IPS-18a (cell line): ENCODE measurements at regions not wholly inside any gene's neighbourhood (a gene's known extent, or its start where the extent isn't known, plus 50 kb on each side); places are given as distances from the start of the nearest gene placed in this dataset.

ENCODE experiments used
- H3K27ac ChIP-seq: one replicate; pipeline ENCODE4 v1.5.1; 2013; ENCODE audit warnings: low read length
- H3K27me3 ChIP-seq: one replicate; pipeline ENCODE4 v1.6.1; 2013; ENCODE audit warnings: mild to moderate bottlenecking, low read length; ENCODE audit not compliant: control insufficient read depth, insufficient read depth
- H3K36me3 ChIP-seq: one replicate; pipeline ENCODE4 v1.6.1; 2013; ENCODE audit warnings: low read depth, low read length; ENCODE audit not compliant: control insufficient read depth
- H3K4me1 ChIP-seq: one replicate; pipeline ENCODE4 v1.6.1; 2013; ENCODE audit warnings: low read depth, low read length; ENCODE audit not compliant: control insufficient read depth
- H3K4me3 ChIP-seq: one replicate; pipeline ENCODE4 v1.5.1; 2013; ENCODE audit warnings: low read length
- H3K9ac ChIP-seq: one replicate; pipeline ENCODE4 v1.6.1; 2013; ENCODE audit warnings: mild to moderate bottlenecking, low read length, moderate library complexity
- H3K9me3 ChIP-seq: one replicate; pipeline ENCODE4 v1.6.1; 2013; ENCODE audit warnings: low read depth, low read length; ENCODE audit not compliant: control insufficient read depth

DNA sequence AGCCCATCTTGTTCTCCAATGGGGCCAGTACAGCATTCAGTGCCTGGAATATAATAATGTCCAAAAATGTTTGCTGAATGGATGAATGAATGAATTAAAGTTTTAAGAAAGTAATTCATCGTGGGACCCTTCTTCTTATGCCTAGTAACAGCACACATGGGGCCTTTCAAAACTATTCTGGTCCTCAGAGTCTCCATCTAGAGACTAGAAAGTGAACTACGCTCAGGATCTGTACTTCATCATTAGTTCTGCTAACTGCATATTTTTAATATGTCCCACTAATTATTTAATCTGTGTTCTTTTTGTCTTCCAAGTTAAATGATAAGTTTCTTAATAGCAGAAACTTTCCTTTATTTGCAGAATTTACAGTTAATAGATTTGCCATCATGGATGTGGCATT lies 172.5 kb downstream of the SMAD2 start:
- no peaks in the 10 kb centered on the region for H3K27me3 ChIP-seq
- H3K9ac ChIP-seq: no peak overlapping the region
- no peak overlapping the region for H3K4me3 ChIP-seq
- H3K36me3 ChIP-seq: no peaks in the 10 kb centered on the region
- no peaks in the 10 kb centered on the region for H3K9me3 ChIP-seq
- no peaks in the 10 kb centered on the region for H3K4me1 ChIP-seq
- no peak overlapping the region for H3K27ac ChIP-seq

DNA sequence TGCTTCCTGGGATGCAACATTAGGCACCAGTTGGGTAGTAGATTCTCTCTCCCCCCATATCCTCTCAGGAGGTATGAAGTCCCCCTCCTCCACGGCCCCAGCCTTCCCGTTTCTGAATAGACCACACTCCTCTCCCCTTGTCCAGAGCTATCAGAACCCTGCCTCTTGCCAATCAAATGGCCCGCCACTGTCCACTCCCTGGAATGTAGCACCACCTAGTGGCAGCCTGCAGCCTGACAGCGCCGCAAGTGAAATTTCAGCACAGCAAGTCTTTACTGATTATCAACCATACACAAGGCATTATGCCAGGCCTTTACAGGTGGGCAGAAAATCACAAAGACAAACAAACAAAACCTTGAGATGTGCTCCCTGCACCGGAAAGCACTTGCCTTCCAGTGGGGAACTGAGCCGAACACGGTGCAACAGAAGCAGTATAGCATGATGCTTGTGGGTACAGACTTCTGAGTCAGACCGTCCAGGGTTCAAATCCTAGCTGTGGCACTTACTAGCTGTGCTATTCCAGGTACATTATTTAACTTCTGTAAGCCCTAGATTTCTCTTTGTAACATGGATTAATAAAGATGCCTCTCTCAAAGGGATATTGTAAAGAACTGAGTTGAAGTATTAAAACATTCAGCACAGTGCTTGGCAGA lies 174.0 kb downstream of the SMAD2 start:
- Histone ChIP-seq H3K9me3 (no peaks in the 10 kb centered on the region), H3K4me1 (no peaks in the 10 kb centered on the region), H3K4me3 (no peak overlapping the region), H3K9ac (no peak overlapping the region), H3K36me3 (no peaks in the 10 kb centered on the region), H3K27me3 (no peaks in the 10 kb centered on the region), H3K27ac (no peak overlapping the region)

DNA sequence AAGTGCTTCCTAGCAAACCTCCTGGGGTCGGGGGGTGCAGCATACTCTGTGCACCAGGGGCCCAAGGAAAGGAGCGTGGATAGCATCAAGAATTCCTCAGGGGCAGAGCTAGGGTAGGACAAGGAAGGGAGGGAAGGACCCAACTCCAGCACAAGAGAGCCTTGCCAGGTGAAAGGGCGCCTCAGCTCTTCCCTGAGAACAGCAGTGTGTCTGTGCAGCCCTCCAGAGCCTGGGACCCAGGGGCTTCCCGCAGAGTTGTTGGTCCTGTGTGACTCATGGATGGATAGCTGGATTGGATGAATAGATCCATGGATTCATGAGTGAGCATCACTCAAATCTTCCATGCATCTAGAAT lies 175.4 kb downstream of the SMAD2 start:
- H3K4me3 ChIP-seq: no peak overlapping the region
- H3K4me1 ChIP-seq: no peaks in the 10 kb centered on the region
- no peak overlapping the region for H3K27ac ChIP-seq
- H3K9me3 ChIP-seq: no peaks in the 10 kb centered on the region
- no peaks in the 10 kb centered on the region for H3K27me3 ChIP-seq
- H3K9ac ChIP-seq: no peak overlapping the region
- no peaks in the 10 kb centered on the region for H3K36me3 ChIP-seq

DNA sequence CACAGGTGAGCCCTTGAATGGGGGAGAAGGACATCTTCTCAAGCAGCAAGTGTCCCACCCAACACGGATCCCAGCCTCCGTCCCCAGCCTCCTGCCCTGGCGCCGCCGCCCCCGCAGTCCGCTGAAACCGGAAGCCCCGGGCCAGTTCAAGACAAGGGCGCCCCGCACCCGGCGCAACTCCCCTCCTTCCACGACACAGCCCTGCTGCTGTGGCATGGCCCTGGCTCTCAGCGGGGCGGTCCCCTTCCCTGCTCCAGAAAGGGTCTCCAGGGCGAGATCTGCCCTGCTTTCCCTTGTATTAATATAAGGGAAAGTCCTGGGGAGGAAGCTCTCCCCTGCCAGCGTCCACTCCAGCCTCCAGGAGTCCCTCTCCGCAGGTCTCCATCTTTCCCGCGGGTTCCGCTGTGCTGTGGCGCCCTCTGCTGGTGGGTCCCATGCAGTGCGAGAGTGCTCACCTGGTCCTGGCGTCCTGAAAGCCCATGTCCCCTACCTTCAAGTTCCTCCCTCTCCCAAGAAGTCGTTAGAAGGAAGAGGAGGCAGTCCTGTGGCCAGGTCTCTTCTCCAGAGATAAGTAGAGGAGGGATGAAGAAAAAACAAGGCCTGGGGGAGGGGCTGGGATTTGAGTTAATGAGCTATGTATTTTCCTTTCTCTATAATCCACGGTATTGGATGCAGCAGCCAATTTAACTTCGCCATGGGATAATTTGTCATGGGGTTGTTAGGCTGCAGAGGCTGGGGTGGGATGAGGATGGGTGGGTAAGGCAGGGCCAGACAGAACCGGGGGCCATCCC lies 176.0 kb downstream of the SMAD2 start:
- no peaks in the 10 kb centered on the region for H3K27me3 ChIP-seq
- H3K4me3 ChIP-seq: no peak overlapping the region
- H3K27ac ChIP-seq: no peak overlapping the region
- no peaks in the 10 kb centered on the region for H3K4me1 ChIP-seq
- no peaks in the 10 kb centered on the region for H3K9me3 ChIP-seq
- no peaks in the 10 kb centered on the region for H3K36me3 ChIP-seq
- no peak overlapping the region for H3K9ac ChIP-seq

DNA sequence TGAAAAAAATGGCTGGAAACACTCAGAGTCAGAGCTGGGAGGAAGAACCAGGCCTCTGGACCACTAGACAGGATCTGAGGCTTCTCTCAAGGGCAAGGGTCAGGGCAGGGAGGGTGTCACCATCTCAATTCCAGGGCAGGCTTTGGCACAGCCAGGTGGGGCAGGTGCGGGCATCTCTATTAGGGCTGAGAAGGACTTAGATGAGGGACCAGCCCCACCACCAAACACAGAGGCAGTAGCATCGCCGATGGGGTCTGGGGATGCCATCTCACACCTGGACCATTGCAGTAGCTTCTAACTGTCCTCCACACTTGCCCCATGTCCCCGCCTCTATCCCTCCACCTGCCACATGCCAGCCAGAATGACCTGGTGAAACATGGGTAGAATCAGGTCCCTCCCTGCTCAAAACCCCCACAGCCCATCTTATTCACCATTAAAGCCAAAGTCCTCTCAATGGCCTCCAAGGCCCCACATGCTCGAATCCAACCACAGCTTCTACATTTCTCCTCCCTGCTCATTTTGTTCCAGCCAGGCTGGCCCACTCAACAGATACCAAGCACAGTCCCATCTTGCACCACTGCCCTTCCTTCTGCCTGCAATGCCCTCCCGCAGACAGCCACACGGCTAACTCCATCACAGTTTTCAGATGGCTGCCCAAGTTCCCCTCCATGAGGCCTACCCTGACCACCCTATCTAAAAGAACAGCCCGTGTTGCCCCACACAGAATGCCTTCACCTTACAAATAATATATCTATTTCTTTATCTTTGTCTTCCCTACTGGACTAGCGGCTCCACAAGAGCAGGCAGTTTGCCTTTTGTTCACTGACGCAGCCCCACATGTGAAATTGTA lies 177.4 kb downstream of the SMAD2 start:
- Histone ChIP-seq H3K9me3 (no peaks in the 10 kb centered on the region), H3K4me3 (no peak overlapping the region), H3K27me3 (peaks cover 10% of the 10 kb centered on the region), H3K9ac (no peak overlapping the region), H3K36me3 (no peaks in the 10 kb centered on the region), H3K27ac (no peak overlapping the region), H3K4me1 (peaks cover 4% of the 10 kb centered on the region)

DNA sequence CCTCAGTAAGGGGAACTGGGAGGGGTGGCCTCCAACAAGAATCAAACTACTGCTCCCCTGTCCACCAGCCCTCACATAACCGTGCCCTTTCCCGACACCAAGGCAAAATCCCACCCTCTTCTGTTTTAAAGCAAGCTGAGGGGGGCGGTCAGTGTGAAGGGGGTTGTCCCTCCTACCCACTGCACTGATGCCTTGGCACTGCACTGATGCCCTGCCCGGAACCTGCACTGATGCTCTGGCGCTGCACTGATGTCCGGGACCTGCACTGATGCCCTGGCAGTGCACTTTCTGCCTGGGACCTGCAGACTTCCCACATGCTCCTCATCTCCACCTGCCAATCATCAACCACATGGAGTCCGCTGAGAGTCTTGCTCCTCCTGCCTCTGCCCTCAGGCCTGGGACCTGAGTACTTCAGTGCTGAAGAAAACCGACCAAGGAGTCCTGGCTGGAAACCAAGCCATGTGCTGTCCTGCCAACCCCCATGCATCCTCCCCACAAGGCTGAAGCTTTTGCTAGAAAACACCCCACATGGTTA lies 179.5 kb downstream of the SMAD2 start:
- peaks cover 4% of the 10 kb centered on the region for H3K4me1 ChIP-seq
- H3K9me3 ChIP-seq: no peaks in the 10 kb centered on the region
- no peak overlapping the region for H3K9ac ChIP-seq
- no peak overlapping the region for H3K4me3 ChIP-seq
- H3K27ac ChIP-seq: no peak overlapping the region
- H3K27me3 ChIP-seq: peaks cover 10% of the 10 kb centered on the region
- H3K36me3 ChIP-seq: no peaks in the 10 kb centered on the region

DNA sequence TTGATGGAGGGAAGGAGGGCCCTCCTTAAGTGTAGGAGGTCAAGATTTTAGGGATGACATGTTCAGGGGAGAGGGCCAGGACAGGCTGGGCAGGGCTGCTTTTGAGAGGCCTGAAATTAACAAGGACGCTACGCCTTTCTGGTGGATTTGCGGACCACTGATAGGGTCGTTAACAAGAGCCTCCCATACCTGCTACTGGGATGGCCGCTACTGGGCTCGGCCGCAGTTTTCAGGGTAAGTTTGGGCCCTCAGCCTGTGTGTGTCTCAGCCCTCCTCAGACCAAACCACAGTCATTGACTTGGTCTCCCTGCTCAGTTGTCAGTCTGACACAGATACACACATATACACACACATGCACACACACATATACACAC lies 180.9 kb downstream of the SMAD2 start:
- Histone ChIP-seq H3K27ac (no peak overlapping the region), H3K4me3 (no peak overlapping the region), H3K36me3 (no peaks in the 10 kb centered on the region), H3K4me1 (peaks cover 4% of the 10 kb centered on the region), H3K27me3 (peaks cover 10% of the 10 kb centered on the region), H3K9ac (no peak overlapping the region), H3K9me3 (no peaks in the 10 kb centered on the region)

DNA sequence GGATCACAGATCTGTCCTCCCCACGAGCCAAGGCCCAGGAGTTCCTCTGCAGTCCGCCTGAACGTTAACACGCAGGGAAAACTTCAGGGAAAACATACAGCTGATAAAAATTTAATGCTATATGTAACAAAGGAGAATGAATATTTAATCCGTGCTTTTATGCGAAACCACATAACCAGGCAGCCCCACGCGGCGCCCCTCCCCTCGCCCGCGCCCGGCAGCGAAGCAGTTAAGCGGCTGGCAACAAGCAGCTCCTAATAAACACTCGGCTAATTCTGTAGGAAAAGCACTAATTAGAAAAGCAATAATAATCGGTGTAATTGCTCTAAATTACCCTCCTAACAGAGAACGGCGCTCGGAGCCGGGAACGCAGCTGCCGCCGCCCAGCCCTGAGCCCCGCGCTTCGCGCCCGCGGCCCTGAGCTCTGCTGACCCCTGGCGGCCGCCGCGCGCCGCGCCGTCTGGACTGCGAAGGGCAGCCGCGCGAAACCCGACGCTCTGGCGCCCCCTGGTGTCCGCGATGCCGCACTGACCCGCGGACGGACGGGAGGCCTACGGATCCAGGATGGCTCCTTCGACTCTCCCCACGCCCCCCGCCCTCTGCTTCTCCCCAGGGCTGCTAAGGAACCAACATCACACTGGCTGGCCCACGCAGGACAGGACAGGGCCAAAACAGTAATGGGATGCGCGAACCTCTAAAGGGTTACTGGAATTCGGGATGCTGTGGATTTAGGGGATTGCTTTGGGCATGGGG lies 181.4 kb downstream of the SMAD2 start:
- no peak overlapping the region for H3K9ac ChIP-seq
- no peak overlapping the region for H3K27ac ChIP-seq
- peaks cover 4% of the 10 kb centered on the region for H3K4me1 ChIP-seq
- no peaks in the 10 kb centered on the region for H3K9me3 ChIP-seq
- peak overlapping the region; percentile 59 for H3K4me3 ChIP-seq
- peaks cover 10% of the 10 kb centered on the region for H3K27me3 ChIP-seq
- no peaks in the 10 kb centered on the region for H3K36me3 ChIP-seq

DNA sequence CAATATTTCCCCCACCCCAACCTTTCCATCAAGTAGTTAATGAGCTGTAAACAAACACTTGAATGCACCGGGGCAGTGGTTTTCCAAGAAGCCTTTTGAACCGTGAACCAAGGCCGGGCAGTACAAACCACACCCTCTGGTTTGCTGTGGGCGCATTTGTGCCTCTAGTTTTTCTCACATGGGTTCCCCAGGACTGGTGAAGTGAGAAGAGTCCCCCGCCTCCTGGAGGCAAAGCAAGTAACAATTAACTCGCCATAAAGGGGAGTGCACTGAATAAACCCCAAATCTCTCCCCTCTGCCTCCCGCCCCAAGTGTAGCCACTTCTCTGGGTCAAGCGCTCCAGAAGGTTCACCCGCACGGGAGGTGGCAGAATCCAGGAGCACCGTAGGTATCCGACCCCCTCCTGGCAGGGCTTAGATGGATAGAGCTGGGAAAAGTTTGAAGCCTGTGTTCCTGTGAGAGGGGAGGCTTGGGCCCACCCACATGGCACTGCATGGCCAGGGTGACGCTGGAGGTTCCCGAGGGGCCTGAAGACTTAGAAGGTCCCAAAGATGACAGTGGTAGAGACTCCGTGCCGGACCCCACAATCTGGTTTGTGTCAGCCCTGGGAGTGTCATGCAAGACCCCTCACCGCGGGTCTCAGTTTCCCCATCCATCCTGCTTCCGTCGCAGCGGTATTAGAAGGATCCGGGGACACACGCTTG lies 182.2 kb downstream of the SMAD2 start:
- no peak overlapping the region for H3K27ac ChIP-seq
- H3K36me3 ChIP-seq: no peaks in the 10 kb centered on the region
- H3K9ac ChIP-seq: no peak overlapping the region
- no peaks in the 10 kb centered on the region for H3K9me3 ChIP-seq
- peaks cover 4% of the 10 kb centered on the region for H3K4me1 ChIP-seq
- peaks cover 10% of the 10 kb centered on the region for H3K27me3 ChIP-seq
- H3K4me3 ChIP-seq: peak overlapping the region; percentile 59

DNA sequence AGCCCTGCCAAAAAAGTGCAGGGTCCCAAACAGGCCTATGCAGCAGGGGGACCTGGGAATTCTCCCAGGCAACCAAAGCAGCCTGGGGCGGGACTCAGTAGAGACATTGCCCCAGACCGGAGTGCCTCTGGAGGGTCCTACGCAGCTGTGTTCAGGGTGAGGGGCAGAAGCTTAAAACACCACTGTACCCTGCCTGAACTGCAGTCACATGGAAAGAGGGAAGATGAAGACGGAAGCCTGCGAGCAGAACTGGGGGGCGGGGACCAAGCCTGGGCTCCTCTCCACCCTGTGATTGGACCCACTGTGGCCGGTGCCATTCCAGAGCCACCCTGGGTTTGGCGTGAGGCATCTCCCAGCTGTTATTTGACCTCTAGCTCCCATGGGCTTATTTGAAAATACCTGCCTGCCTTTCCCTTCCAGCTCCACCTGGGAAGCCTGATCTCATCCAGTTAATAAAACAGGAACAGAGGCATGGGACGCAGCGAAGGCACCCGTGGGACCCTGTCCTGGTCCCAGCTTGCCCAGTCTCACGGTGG lies 183.1 kb downstream of the SMAD2 start:
- Histone ChIP-seq H3K4me3 (no peak overlapping the region), H3K27me3 (peaks cover 10% of the 10 kb centered on the region), H3K27ac (no peak overlapping the region), H3K4me1 (peaks cover 4% of the 10 kb centered on the region), H3K9ac (no peak overlapping the region), H3K9me3 (no peaks in the 10 kb centered on the region), H3K36me3 (no peaks in the 10 kb centered on the region)
